AG09319 (cell line): ENCODE measurements at regions not wholly inside any gene's neighbourhood (a gene's known extent, or its start where the extent isn't known, plus 50 kb on each side); places are given as distances from the start of the nearest gene placed in this dataset.

ENCODE experiments used
- DNase-seq: peaks from one replicate; pipeline ENCODE4 v3.0.0-alpha.2; 2010; ENCODE audit warnings: low read depth; ENCODE audit errors: extremely low read depth
- CTCF ChIP-seq: IDR thresholded peaks from 2 replicates; pipeline ENCODE4 v1.5.1; 2011; ENCODE audit warnings: low read depth, mild to moderate bottlenecking, inconsistent platforms, low read length, moderate library complexity

GRCh38 chr6:168928012-168928411 lies 325.6 kb downstream of the THBS2 start:
- TF ChIP-seq CTCF: no peak

GRCh38 chr6:168927026-168927425 lies 326.6 kb downstream of the THBS2 start:
- DNase-seq: no peak
- TF ChIP-seq CTCF: no peak

More at GRCh38 chr6:168928012-168928411, 325.6 kb downstream of the THBS2 start:
- DNase-seq: no peak

- TF ChIP-seq CTCF: no peak
Measured at GRCh38 chr6:168926306-168926705, 327.3 kb downstream of the THBS2 start.

GRCh38 chr6:168925671-168926070 lies 328.0 kb downstream of the THBS2 start:
- TF ChIP-seq CTCF: no peak
- no peak for DNase-seq

More at GRCh38 chr6:168926306-168926705, 327.3 kb downstream of the THBS2 start:
- DNase-seq: no peak

- DNase-seq: no peak
- TF ChIP-seq CTCF: no peak
Measured at GRCh38 chr6:168923171-168923570, 330.5 kb downstream of the THBS2 start.

- DNase-seq: no peak
Measured at GRCh38 chr6:168922436-168922835, 331.2 kb downstream of the THBS2 start.

GRCh38 chr6:168920289-168920688 lies 333.4 kb downstream of the THBS2 start:
- DNase-seq: no peak
- no peak for TF ChIP-seq CTCF

More at GRCh38 chr6:168922436-168922835, 331.2 kb downstream of the THBS2 start:
- no peak for TF ChIP-seq CTCF
